SK-N-MC (cell line): ENCODE measurements at regions not wholly inside any gene's neighbourhood (a gene's known extent, or its start where the extent isn't known, plus 50 kb on each side); places are given as distances from the start of the nearest gene placed in this dataset.

Experiments used
- EZH2 ChIP-seq: fragments of 200-600 bp; sonication (generic); IDR thresholded peaks from one replicate; pipeline ENCODE4 v1.6.1; 2017; ENCODE audit warnings: antibody characterized with exemption
- FOXP2 ChIP-seq: optimal IDR thresholded peaks from 2 replicates; pipeline ENCODE3; 2011; ENCODE audit warnings: mild to moderate bottlenecking, moderate library complexity; ENCODE audit not compliant: insufficient read depth; ENCODE audit errors: extremely low read length, control extremely low read depth
- POLR2AphosphoS5 ChIP-seq: IDR thresholded peaks from 2 replicates; pipeline ENCODE4 v1.6.1; 2012; ENCODE audit warnings: mild to moderate bottlenecking, low read depth, low read length, borderline replicate concordance

DNA sequence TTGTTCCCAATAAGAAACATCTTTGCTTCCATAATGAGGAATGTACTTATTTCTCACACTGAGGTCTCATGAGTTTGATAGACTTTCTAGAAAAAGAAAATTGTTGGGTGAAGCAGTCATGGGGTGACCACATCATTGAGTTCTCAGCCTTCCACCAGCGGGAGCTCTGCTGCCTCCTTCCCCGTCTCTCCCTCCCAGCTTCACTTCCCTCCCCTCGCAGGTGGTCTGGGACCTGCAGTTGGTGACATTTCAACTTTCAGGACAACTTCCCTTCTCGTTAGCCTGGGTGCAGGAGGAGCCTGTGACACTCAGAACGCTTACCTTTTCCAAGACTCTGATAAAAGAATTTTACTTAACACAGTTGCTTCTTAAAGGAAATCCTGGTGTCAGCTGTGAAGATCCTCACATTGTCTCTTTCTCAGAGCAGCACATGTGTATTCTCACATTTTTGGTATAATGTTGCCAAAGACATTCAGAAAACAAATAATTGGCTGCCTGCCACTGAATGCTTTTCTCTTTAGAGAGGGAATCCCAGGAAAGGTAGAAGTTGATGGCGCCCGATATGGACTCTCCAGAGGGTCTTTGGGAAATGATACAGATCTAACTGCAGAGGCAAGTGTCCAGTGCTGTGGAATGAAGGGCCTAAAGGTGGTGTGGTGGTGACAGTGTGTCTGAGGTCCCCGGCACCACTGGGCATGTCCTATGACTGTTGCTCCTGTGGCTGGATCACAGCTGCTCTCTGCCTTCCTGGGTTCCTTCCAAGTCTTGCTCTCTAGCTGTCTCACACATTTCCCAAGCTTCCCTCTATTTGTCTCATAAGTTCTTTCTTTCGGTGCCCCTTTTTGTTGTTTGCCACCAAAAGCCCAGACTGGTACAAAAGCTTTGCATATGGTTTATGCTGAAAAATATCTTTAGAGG is 238.1 kb downstream of the GAS1 start:
- TF ChIP-seq POLR2AphosphoS5 (no peak), EZH2 (no peak), FOXP2 (no peak)
